ENCODE measurements at regions not wholly inside any gene's neighbourhood (a gene's known extent, or its start where the extent isn't known, plus 50 kb on each side); places are given as distances from the start of the nearest gene placed in this dataset.

DNA sequence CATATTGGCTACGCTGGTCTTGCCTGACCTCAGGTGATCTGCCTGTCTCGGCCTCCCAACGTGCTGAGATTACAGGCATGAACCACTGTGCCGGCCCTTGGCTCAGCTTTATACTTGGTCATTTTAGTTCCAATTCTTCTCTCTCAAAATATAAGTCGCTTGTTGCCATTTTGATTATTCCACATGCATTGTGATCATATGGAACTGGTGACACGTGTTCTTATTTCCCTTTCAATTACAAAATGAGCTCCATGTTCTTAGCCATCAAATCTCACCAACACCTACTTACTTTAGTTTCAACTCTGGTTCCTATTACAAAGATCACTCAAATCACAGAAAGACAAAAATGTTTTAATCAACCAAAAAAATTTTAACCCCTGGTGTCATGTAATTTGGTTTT is 1711.7 kb downstream of the TP53TG3F start:
- TF ChIP-seq, protein P1, sequence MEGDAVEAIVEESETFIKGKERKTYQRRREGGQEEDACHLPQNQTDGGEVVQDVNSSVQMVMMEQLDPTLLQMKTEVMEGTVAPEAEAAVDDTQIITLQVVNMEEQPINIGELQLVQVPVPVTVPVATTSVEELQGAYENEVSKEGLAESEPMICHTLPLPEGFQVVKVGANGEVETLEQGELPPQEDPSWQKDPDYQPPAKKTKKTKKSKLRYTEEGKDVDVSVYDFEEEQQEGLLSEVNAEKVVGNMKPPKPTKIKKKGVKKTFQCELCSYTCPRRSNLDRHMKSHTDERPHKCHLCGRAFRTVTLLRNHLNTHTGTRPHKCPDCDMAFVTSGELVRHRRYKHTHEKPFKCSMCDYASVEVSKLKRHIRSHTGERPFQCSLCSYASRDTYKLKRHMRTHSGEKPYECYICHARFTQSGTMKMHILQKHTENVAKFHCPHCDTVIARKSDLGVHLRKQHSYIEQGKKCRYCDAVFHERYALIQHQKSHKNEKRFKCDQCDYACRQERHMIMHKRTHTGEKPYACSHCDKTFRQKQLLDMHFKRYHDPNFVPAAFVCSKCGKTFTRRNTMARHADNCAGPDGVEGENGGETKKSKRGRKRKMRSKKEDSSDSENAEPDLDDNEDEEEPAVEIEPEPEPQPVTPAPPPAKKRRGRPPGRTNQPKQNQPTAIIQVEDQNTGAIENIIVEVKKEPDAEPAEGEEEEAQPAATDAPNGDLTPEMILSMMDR (optimal IDR thresholded peaks at IDR 0.05 in 1 of 3, IDR thresholded peaks at IDR 0.05 in 1 of 3, conservative IDR thresholded peaks at IDR 0.05 in 1 of 3; ENCODE audit: extremely low read depth in 1 of 3, insufficient read depth in 2 of 3, low read length in 3 of 3) = no peak
- no peak for TF ChIP-seq EZH2 (IDR thresholded peaks at IDR 0.05; ENCODE audit: low read length)

All from keratinocyte (primary cell).